ENCODE measurements at regions not wholly inside any gene's neighbourhood (a gene's known extent, or its start where the extent isn't known, plus 50 kb on each side); places are given as distances from the start of the nearest gene placed in this dataset.

DNA sequence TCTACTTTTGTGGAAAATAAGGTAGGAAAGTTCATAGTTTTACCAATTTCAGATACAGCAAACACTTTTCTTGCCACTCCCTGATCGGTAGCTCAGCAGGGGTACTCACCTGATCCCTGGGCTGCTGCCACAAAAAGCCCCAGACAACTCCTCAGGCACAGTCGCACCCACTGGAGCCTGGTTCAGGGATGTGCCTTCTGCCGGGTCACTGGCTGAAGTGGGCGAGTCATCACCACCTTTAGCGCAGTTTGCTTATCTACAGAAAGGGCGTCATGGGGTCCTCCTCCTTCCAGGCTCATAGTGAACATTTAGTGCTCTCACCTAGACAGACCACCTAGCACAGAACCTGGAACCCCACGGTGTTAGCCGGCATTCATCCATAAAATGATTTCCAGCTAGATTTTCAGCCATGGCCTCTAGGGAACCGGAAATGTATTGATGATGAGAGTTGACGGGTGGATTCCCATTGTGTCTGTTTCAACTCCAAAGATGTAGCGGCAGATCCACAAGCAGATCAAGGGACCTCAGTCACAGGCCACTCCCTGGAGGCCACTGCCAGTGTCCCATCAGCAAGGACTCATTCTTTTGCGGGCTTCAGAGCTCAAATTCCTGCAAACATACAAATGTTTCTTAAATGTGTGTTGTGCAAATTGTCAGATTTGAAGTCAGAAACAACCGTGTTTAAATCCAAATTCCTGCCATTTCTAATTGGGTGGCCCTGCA, 408.4 kb upstream of the SALL3 start:
- TF ChIP-seq, protein P1, sequence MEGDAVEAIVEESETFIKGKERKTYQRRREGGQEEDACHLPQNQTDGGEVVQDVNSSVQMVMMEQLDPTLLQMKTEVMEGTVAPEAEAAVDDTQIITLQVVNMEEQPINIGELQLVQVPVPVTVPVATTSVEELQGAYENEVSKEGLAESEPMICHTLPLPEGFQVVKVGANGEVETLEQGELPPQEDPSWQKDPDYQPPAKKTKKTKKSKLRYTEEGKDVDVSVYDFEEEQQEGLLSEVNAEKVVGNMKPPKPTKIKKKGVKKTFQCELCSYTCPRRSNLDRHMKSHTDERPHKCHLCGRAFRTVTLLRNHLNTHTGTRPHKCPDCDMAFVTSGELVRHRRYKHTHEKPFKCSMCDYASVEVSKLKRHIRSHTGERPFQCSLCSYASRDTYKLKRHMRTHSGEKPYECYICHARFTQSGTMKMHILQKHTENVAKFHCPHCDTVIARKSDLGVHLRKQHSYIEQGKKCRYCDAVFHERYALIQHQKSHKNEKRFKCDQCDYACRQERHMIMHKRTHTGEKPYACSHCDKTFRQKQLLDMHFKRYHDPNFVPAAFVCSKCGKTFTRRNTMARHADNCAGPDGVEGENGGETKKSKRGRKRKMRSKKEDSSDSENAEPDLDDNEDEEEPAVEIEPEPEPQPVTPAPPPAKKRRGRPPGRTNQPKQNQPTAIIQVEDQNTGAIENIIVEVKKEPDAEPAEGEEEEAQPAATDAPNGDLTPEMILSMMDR (IDR thresholded peaks at IDR 0.05; ENCODE audit: low read depth, low read length): no peak
- no peak for DNase-seq (ENCODE audit: low read depth, low spot score)
- in situ Hi-C loops (cut with HindIII; ENCODE audit: low sequenced_read_pairs): no loop called here
- H3K4me3 ChIP-seq (ENCODE audit: low read depth, low read length): no peak overlapping the region

DNA sequence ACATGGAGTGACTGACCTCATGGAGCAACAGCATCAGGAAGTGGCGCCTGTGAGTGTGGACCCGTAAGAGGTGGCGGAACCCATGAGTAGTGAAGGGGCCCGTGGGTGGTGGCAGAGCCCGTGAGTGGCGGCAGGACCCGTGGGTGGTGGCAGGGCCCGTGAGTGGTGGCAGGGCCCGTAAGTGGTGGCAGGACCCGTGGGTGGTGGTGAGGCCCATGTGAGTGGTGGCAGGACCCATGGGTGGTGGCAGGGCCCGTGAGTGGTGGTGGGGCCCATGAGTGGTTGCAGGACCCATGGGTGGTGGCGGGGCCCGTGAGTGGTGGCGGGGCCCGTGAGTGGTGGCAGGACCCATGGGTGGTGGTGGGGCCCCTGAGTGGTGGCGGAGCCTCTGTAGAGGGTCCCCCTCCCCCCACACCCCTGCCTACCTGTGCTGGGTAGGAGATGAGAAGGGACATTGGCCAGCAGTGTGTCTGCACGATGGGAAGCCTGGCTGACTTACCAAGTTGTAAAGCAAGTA, 407.7 kb upstream of the SALL3 start:
- in situ Hi-C loops (cut with HindIII; ENCODE audit: low sequenced_read_pairs): no loop called here
- no peak for DNase-seq (ENCODE audit: low read depth, low spot score)
- TF ChIP-seq, protein P1 (IDR thresholded peaks at IDR 0.05; ENCODE audit: low read depth, low read length): no peak
- H3K4me3 ChIP-seq (ENCODE audit: low read depth, low read length): no peak overlapping the region

DNA sequence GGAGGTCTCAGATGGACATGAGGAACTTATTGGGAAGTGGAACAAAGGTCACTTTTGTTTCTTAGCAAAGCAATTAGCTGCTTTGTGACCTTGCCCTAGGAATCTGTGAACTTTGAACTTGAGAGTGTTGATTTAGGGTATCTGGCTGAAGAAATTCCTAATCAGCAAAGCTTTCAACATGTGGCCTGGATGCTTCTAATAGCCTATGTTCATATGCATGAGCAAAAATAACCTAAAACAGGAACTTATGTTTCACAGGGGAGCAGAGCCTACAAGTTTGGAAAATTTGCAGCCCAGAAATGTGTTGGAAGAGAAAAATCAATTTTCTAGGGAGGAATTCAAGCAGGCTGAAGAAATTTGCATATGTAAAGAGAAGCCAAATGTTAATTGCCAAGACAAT, 405.8 kb upstream of the SALL3 start:
- no peak for DNase-seq (ENCODE audit: low read depth, low spot score)
- in situ Hi-C loops (cut with HindIII; ENCODE audit: low sequenced_read_pairs): no loop called here
- TF ChIP-seq, protein P1 (IDR thresholded peaks at IDR 0.05; ENCODE audit: low read depth, low read length): no peak
- H3K4me3 ChIP-seq (ENCODE audit: low read depth, low read length): no peak overlapping the region

DNA sequence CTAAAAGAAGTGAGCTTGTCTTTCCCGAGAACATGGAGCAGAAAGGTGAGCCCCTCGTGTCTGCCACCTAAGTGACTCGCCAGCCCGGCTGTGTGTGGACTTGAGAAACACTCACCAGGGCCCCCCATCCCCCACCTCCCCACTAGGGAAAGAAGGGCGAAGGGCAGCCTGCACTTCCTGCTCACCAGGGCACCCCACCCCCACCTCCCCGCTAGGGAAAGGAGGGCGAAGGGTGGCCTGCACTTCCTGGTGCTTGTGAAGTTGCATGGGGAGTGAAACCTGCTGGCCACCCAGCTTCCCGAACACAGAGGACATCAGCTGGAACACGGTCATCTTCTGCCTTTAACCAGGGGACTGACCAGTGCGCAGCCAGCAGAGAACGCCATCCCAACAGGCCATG, 402.7 kb upstream of the SALL3 start:
- no peak overlapping the region for H3K4me3 ChIP-seq (ENCODE audit: low read depth, low read length)
- in situ Hi-C loops (cut with HindIII; ENCODE audit: low sequenced_read_pairs): no loop called here
- no peak for DNase-seq (ENCODE audit: low read depth, low spot score)
- TF ChIP-seq, protein P1 (IDR thresholded peaks at IDR 0.05; ENCODE audit: low read depth, low read length): no peak

DNA sequence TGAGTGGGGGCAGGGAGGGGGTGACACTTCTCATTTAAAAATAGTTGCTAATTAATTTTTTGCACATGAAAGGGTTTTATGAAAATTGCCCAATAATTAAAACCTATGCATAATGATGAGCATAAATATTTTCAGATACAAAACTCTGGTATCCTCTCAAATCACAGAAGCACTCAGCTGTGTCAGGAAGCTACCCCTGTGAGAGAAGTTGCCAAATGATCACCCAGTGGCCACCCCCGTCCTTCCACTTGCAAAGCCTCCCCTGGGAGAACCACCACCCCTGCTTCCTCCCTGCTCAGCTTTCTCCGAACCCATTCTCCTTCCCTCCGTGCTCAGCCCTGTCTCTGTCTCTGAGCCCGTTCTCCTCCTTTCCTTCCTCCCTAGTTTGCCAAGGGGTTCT, 400.2 kb upstream of the SALL3 start:
- in situ Hi-C loops (cut with HindIII; ENCODE audit: low sequenced_read_pairs): no loop called here
- no peak for DNase-seq (ENCODE audit: low read depth, low spot score)
- TF ChIP-seq, protein P1 (IDR thresholded peaks at IDR 0.05; ENCODE audit: low read depth, low read length): no peak
- H3K4me3 ChIP-seq (ENCODE audit: low read depth, low read length): no peak overlapping the region

DNA sequence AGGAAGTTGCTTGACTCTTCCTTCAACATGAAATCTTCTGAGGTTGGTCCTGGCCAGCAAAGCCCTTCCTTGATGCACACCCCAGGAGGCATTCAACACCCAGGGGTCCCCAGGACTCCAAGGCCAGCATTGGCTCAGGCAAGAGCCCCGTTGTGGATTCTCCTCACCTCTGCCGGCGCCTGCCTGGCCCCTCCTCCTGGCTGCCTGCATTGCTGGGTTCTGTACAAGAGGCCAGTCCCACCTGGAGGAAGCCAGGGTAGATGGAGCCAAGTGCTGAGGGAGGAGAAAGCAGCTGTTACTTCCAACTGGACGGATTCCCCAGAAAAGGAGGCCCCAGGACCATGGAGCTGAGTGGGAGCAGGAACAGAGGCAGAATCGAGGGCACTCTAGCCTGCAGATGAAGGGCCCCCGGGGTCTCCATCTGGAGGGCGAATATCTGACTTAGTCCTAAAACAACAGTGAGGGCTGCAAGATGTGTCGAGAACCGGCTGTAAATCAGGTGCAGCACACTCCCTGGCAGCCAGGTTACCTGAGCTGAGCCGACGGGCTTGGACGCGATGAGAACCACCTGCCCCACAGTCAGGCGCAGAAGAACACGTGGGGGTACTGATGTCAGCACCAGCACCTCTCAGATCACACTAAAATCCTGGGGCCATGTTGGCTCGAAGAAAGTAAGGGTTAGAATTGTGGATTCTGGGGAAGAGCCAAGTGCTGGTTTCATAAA, 399.6 kb upstream of the SALL3 start:
- DNase-seq (ENCODE audit: low read depth, low spot score): no peak

More for the DNA sequence above, 399.6 kb upstream of the SALL3 start:
- H3K4me3 ChIP-seq (ENCODE audit: low read depth, low read length): no peak overlapping the region
- TF ChIP-seq, protein P1 (IDR thresholded peaks at IDR 0.05; ENCODE audit: low read depth, low read length): no peak
- in situ Hi-C loops (cut with HindIII; ENCODE audit: low sequenced_read_pairs): no loop called here

Data from astrocyte of the spinal cord (primary cell).